Stimulated activated CD8-positive, alpha-beta memory T cell treated with anti-CD3 and anti-CD28 coated beads, Interleukin-7, amount 100 ng/mL, for 4 hours (primary cell): ENCODE measurements at regions not wholly inside any gene's neighbourhood (a gene's known extent, or its start where the extent isn't known, plus 50 kb on each side); places are given as distances from the start of the nearest gene placed in this dataset.
"Not testable (repeated sequence)": the region's sequence is repeated elsewhere in the genome, so short reads cannot be mapped to it uniquely, and the experiment has no call there.

Experiments
- DNase-seq, 2 donors: peaks; one replicate each; pipeline ENCODE4 v3.0.0-alpha.2; 2020; ENCODE audit warnings: low read depth in 2 of 2

- no peak for DNase-seq
These were observed 90.0 kb downstream of the IGLL5 start for GRCh38 chr22:22977479-22978200.

GRCh38 chr22:22978637-22979036 lies 91.0 kb downstream of the IGLL5 start:
- DNase-seq: no peak

GRCh38 chr22:22979121-22979724 lies 91.1 kb upstream of the GNAZ start:
- DNase-seq: no peak

- no peak for DNase-seq
These were observed 90.4 kb upstream of the GNAZ start for GRCh38 chr22:22979954-22980353.

GRCh38 chr22:22981670-22982571 lies 88.4 kb upstream of the GNAZ start:
- no peak for DNase-seq

- DNase-seq: no peak
These were observed 87.7 kb upstream of the GNAZ start for GRCh38 chr22:22982616-22983015.

- DNase-seq: no peak
These were observed 87.2 kb upstream of the GNAZ start for GRCh38 chr22:22983123-22983522.

- no peak for DNase-seq
These were observed 86.5 kb upstream of the GNAZ start for GRCh38 chr22:22983816-22984215.

GRCh38 chr22:22984967-22985366 lies 85.4 kb upstream of the GNAZ start:
- no peak for DNase-seq

- no peak for DNase-seq
These were observed 84.3 kb upstream of the GNAZ start for GRCh38 chr22:22986008-22986407.

- no peak for DNase-seq
These were observed 83.7 kb upstream of the GNAZ start for GRCh38 chr22:22986640-22987039.

GRCh38 chr22:22988150-22988549 lies 82.2 kb upstream of the GNAZ start:
- no peak for DNase-seq

- no peak for DNase-seq
These were observed 81.5 kb upstream of the GNAZ start for GRCh38 chr22:22988785-22989184.

- DNase-seq: no peak
These were observed 80.5 kb upstream of the GNAZ start for GRCh38 chr22:22989856-22990255.

- DNase-seq: not testable (repeated sequence)
These were observed 79.4 kb upstream of the GNAZ start for GRCh38 chr22:22990711-22991505.

GRCh38 chr22:22992474-22992873 lies 77.8 kb upstream of the GNAZ start:
- no peak for DNase-seq

GRCh38 chr22:22993184-22993583 lies 77.1 kb upstream of the GNAZ start:
- DNase-seq: no peak

- no peak for DNase-seq
These were observed 75.2 kb upstream of the GNAZ start for GRCh38 chr22:22995166-22995565.

GRCh38 chr22:22996511-22997261 lies 73.6 kb upstream of the GNAZ start:
- DNase-seq: no peak

GRCh38 chr22:22997262-22997898 lies 72.9 kb upstream of the GNAZ start:
- no peak for DNase-seq

GRCh38 chr22:22997988-22998387 lies 72.3 kb upstream of the GNAZ start:
- no peak for DNase-seq
